ENCODE measurements at regions not wholly inside any gene's neighbourhood (a gene's known extent, or its start where the extent isn't known, plus 50 kb on each side); places are given as distances from the start of the nearest gene placed in this dataset.

GRCh38 chr6:90936286-90936685 is 349.4 kb upstream of the MAP3K7 start:
- Histone ChIP-seq H3K9me2 (replicated peaks; ENCODE audit: insufficient read depth, low read length) (no peaks in the 10 kb centered on the region), H3K79me2 (ENCODE audit: low read length) (no peaks in the 10 kb centered on the region), H2AFZ (ENCODE audit: low read length) (no peak overlapping the region), H3K4me2 (ENCODE audit: low read depth, low read length) (no peak overlapping the region), H3K9me3 (replicated peaks; ENCODE audit: insufficient read depth, low read length) (no peaks in the 10 kb centered on the region), H4K20me1 (ENCODE audit: insufficient read depth, low read length) (no peaks in the 10 kb centered on the region), H3K36me3 (replicated peaks; ENCODE audit: insufficient read depth, low read length) (no peaks in the 10 kb centered on the region), H3K27ac (ENCODE audit: low read length) (no peak overlapping the region), H3F3A (ENCODE audit: insufficient read depth, low read length) (no peaks in the 10 kb centered on the region), H3K9ac (ENCODE audit: low read length) (no peak overlapping the region), H3K4me1 (ENCODE audit: low read length) (peaks cover 4% of the 10 kb centered on the region; the same call in 1 of the 2 replicates), H3K27me3 (replicated peaks; ENCODE audit: insufficient read depth, low read length) (no peaks in the 10 kb centered on the region), H3K4me3 (ENCODE audit: low read length) (no peak overlapping the region)
- TF ChIP-seq EZH2 (optimal IDR thresholded peaks at IDR 0.05; ENCODE audit: low read depth, low read length) (no peak), CTCF (IDR thresholded peaks at IDR 0.05; ENCODE audit: low read length) (no peak), EZH2phosphoT487 (IDR thresholded peaks at IDR 0.05; ENCODE audit: low read length) (no peak)
- no peak for DNase-seq

- Histone ChIP-seq H3K36me3 (replicated peaks; ENCODE audit: insufficient read depth, low read length) (no peaks in the 10 kb centered on the region), H3K27ac (ENCODE audit: low read length) (no peak overlapping the region), H3K4me1 (ENCODE audit: low read length) (no peaks in the 10 kb centered on the region), H2AFZ (ENCODE audit: low read length) (no peak overlapping the region), H3F3A (ENCODE audit: insufficient read depth, low read length) (no peaks in the 10 kb centered on the region), H4K20me1 (ENCODE audit: insufficient read depth, low read length) (no peaks in the 10 kb centered on the region), H3K4me3 (ENCODE audit: low read length) (no peak overlapping the region), H3K27me3 (replicated peaks; ENCODE audit: insufficient read depth, low read length) (no peaks in the 10 kb centered on the region), H3K4me2 (ENCODE audit: low read depth, low read length) (no peak overlapping the region), H3K9ac (ENCODE audit: low read length) (no peak overlapping the region), H3K9me3 (replicated peaks; ENCODE audit: insufficient read depth, low read length) (no peaks in the 10 kb centered on the region), H3K9me2 (replicated peaks; ENCODE audit: insufficient read depth, low read length) (no peaks in the 10 kb centered on the region), H3K79me2 (ENCODE audit: low read length) (no peaks in the 10 kb centered on the region)
- DNase-seq: no peak
- no peak for TF ChIP-seq EZH2phosphoT487 (IDR thresholded peaks at IDR 0.05; ENCODE audit: low read length)
- TF ChIP-seq CTCF (IDR thresholded peaks at IDR 0.05; ENCODE audit: low read length): no peak
- no peak for TF ChIP-seq EZH2 (optimal IDR thresholded peaks at IDR 0.05; ENCODE audit: low read depth, low read length)
Measured at GRCh38 chr6:90934966-90935365, 348.1 kb upstream of the MAP3K7 start.

GRCh38 chr6:90934081-90934480 is 347.2 kb upstream of the MAP3K7 start:
- TF ChIP-seq EZH2 (optimal IDR thresholded peaks at IDR 0.05; ENCODE audit: low read depth, low read length): no peak
- no peak for TF ChIP-seq EZH2phosphoT487 (IDR thresholded peaks at IDR 0.05; ENCODE audit: low read length)

GRCh38 chr6:90932351-90932750 is 345.5 kb upstream of the MAP3K7 start:
- Histone ChIP-seq H3K9me3 (replicated peaks; ENCODE audit: insufficient read depth, low read length) (no peaks in the 10 kb centered on the region), H4K20me1 (ENCODE audit: insufficient read depth, low read length) (no peaks in the 10 kb centered on the region), H3K27me3 (replicated peaks; ENCODE audit: insufficient read depth, low read length) (no peaks in the 10 kb centered on the region), H2AFZ (ENCODE audit: low read length) (no peak overlapping the region), H3F3A (ENCODE audit: insufficient read depth, low read length) (no peaks in the 10 kb centered on the region), H3K27ac (ENCODE audit: low read length) (no peak overlapping the region), H3K4me2 (ENCODE audit: low read depth, low read length) (no peak overlapping the region), H3K9ac (ENCODE audit: low read length) (no peak overlapping the region), H3K36me3 (replicated peaks; ENCODE audit: insufficient read depth, low read length) (no peaks in the 10 kb centered on the region), H3K4me1 (ENCODE audit: low read length) (no peaks in the 10 kb centered on the region), H3K9me2 (replicated peaks; ENCODE audit: insufficient read depth, low read length) (no peaks in the 10 kb centered on the region), H3K79me2 (ENCODE audit: low read length) (no peaks in the 10 kb centered on the region), H3K4me3 (ENCODE audit: low read length) (no peak overlapping the region)
- no peak for DNase-seq
- TF ChIP-seq EZH2 (optimal IDR thresholded peaks at IDR 0.05; ENCODE audit: low read depth, low read length): no peak
- no peak for TF ChIP-seq CTCF (IDR thresholded peaks at IDR 0.05; ENCODE audit: low read length)
- no peak for TF ChIP-seq EZH2phosphoT487 (IDR thresholded peaks at IDR 0.05; ENCODE audit: low read length)

More at GRCh38 chr6:90934081-90934480, 347.2 kb upstream of the MAP3K7 start:
- H3F3A ChIP-seq (ENCODE audit: insufficient read depth, low read length): no peaks in the 10 kb centered on the region
- H3K27ac ChIP-seq (ENCODE audit: low read length): no peak overlapping the region
- DNase-seq: no peak
- no peak overlapping the region for H3K4me3 ChIP-seq (ENCODE audit: low read length)
- H3K4me2 ChIP-seq (ENCODE audit: low read depth, low read length): no peak overlapping the region
- H3K9me3 ChIP-seq (replicated peaks; ENCODE audit: insufficient read depth, low read length): no peaks in the 10 kb centered on the region
- no peaks in the 10 kb centered on the region for H4K20me1 ChIP-seq (ENCODE audit: insufficient read depth, low read length)
- H3K9me2 ChIP-seq (replicated peaks; ENCODE audit: insufficient read depth, low read length): no peaks in the 10 kb centered on the region
- no peaks in the 10 kb centered on the region for H3K27me3 ChIP-seq (replicated peaks; ENCODE audit: insufficient read depth, low read length)
- no peaks in the 10 kb centered on the region for H3K79me2 ChIP-seq (ENCODE audit: low read length)
- no peaks in the 10 kb centered on the region for H3K4me1 ChIP-seq (ENCODE audit: low read length)
- no peak overlapping the region for H2AFZ ChIP-seq (ENCODE audit: low read length)
- H3K36me3 ChIP-seq (replicated peaks; ENCODE audit: insufficient read depth, low read length): no peaks in the 10 kb centered on the region
- H3K9ac ChIP-seq (ENCODE audit: low read length): no peak overlapping the region

Data from MM.1S (cell line).